ENCODE measurements at regions not wholly inside any gene's neighbourhood (a gene's known extent, or its start where the extent isn't known, plus 50 kb on each side); places are given as distances from the start of the nearest gene placed in this dataset.
A peak's percentile ranks its signal among the peaks of the same experiment; 100 is the strongest.

- no peak overlapping the region for H3K4me2 ChIP-seq
- H3K36me3 ChIP-seq (replicated peaks; ENCODE audit: insufficient read depth, low read depth): no peaks in the 10 kb centered on the region
- H3K27me3 ChIP-seq: no peaks in the 10 kb centered on the region
- no peak overlapping the region for H3K27ac ChIP-seq
- H3K79me2 ChIP-seq: no peaks in the 10 kb centered on the region
- no peak for DNase-seq (ENCODE audit: low spot score)
- no peaks in the 10 kb centered on the region for H3K9me3 ChIP-seq (ENCODE audit: low read depth)
- H3K4me3 ChIP-seq: no peak overlapping the region
- H4K20me1 ChIP-seq (ENCODE audit: insufficient read depth, poor library complexity, severe bottlenecking): no peaks in the 10 kb centered on the region
- no peaks in the 10 kb centered on the region for H3K9me2 ChIP-seq (replicated peaks; ENCODE audit: insufficient read depth)
- no peak overlapping the region for H2AFZ ChIP-seq
- H3K4me1 ChIP-seq (ENCODE audit: insufficient read depth): no peaks in the 10 kb centered on the region
- TF ChIP-seq CTCF (IDR thresholded peaks at IDR 0.05; ENCODE audit: poor library complexity) (no peak), EZH2phosphoT487 (IDR thresholded peaks at IDR 0.05; ENCODE audit: low read depth, severe bottlenecking, unreplicated experiment) (no peak), EZH2 (IDR thresholded peaks at IDR 0.05; ENCODE audit: borderline replicate concordance) (no peak)
Observed at GRCh38 chrX:124592744-124593143, 246.4 kb downstream of the SH2D1A start.

- Histone ChIP-seq H3K9me2 (replicated peaks; ENCODE audit: insufficient read depth) (no peaks in the 10 kb centered on the region), H3K4me2 (no peak overlapping the region), H3K27me3 (no peaks in the 10 kb centered on the region), H3K36me3 (replicated peaks; ENCODE audit: insufficient read depth, low read depth) (no peaks in the 10 kb centered on the region), H3K9me3 (ENCODE audit: low read depth) (no peaks in the 10 kb centered on the region), H2AFZ (no peak overlapping the region), H3K79me2 (no peaks in the 10 kb centered on the region), H3K4me1 (ENCODE audit: insufficient read depth) (no peaks in the 10 kb centered on the region), H4K20me1 (ENCODE audit: insufficient read depth, poor library complexity, severe bottlenecking) (no peaks in the 10 kb centered on the region), H3K4me3 (no peak overlapping the region), H3K27ac (no peak overlapping the region)
- 69% methylated on average over 1 of the region's 1 CpG for WGBS (ENCODE audit: low lambda C conversion rate, missing lambda C conversion rate)
- peak; percentile 29 for DNase-seq (ENCODE audit: low spot score)
- no peak for TF ChIP-seq CTCF (IDR thresholded peaks at IDR 0.05; ENCODE audit: poor library complexity)
- TF ChIP-seq EZH2phosphoT487 (IDR thresholded peaks at IDR 0.05; ENCODE audit: low read depth, severe bottlenecking, unreplicated experiment): no peak
- TF ChIP-seq EZH2 (IDR thresholded peaks at IDR 0.05; ENCODE audit: borderline replicate concordance): no peak
Observed at GRCh38 chrX:124594017-124594651, 247.8 kb downstream of the SH2D1A start.

GRCh38 chrX:124605511-124605910 is 259.1 kb downstream of the SH2D1A start:
- Histone ChIP-seq H3K36me3 (replicated peaks; ENCODE audit: insufficient read depth, low read depth) (no peaks in the 10 kb centered on the region), H3K27ac (no peak overlapping the region), H3K4me3 (no peak overlapping the region), H3K27me3 (no peaks in the 10 kb centered on the region), H3K79me2 (no peaks in the 10 kb centered on the region), H3K4me2 (no peak overlapping the region), H2AFZ (no peak overlapping the region), H3K9me2 (replicated peaks; ENCODE audit: insufficient read depth) (no peaks in the 10 kb centered on the region), H4K20me1 (ENCODE audit: insufficient read depth, poor library complexity, severe bottlenecking) (no peaks in the 10 kb centered on the region), H3K4me1 (ENCODE audit: insufficient read depth) (no peaks in the 10 kb centered on the region), H3K9me3 (ENCODE audit: low read depth) (no peaks in the 10 kb centered on the region)
- no peak for DNase-seq (ENCODE audit: low spot score)
- 85% methylated on average over 1 of the region's 1 CpG for WGBS (ENCODE audit: low lambda C conversion rate, missing lambda C conversion rate)
- TF ChIP-seq CTCF (IDR thresholded peaks at IDR 0.05; ENCODE audit: poor library complexity) (no peak), EZH2phosphoT487 (IDR thresholded peaks at IDR 0.05; ENCODE audit: low read depth, severe bottlenecking, unreplicated experiment) (no peak), EZH2 (IDR thresholded peaks at IDR 0.05; ENCODE audit: borderline replicate concordance) (no peak)

GRCh38 chrX:124606724-124607123 is 260.4 kb downstream of the SH2D1A start:
- no peaks in the 10 kb centered on the region for H4K20me1 ChIP-seq (ENCODE audit: insufficient read depth, poor library complexity, severe bottlenecking)
- H3K4me1 ChIP-seq (ENCODE audit: insufficient read depth): no peaks in the 10 kb centered on the region
- H3K4me3 ChIP-seq: no peak overlapping the region
- H3K9me3 ChIP-seq (ENCODE audit: low read depth): no peaks in the 10 kb centered on the region
- no peaks in the 10 kb centered on the region for H3K9me2 ChIP-seq (replicated peaks; ENCODE audit: insufficient read depth)
- H3K79me2 ChIP-seq: no peaks in the 10 kb centered on the region
- DNase-seq (ENCODE audit: low spot score): no peak
- TF ChIP-seq EZH2phosphoT487 (IDR thresholded peaks at IDR 0.05; ENCODE audit: low read depth, severe bottlenecking, unreplicated experiment) (no peak), EZH2 (IDR thresholded peaks at IDR 0.05; ENCODE audit: borderline replicate concordance) (no peak), CTCF (IDR thresholded peaks at IDR 0.05; ENCODE audit: poor library complexity) (no peak)
- WGBS (ENCODE audit: low lambda C conversion rate, missing lambda C conversion rate): 69% methylated on average over 2 of the region's 2 CpGs
- no peak overlapping the region for H3K4me2 ChIP-seq
- H3K27me3 ChIP-seq: no peaks in the 10 kb centered on the region
- H3K36me3 ChIP-seq (replicated peaks; ENCODE audit: insufficient read depth, low read depth): no peaks in the 10 kb centered on the region
- H2AFZ ChIP-seq: no peak overlapping the region
- H3K27ac ChIP-seq: no peak overlapping the region
